Activated T-helper 1 cell treated with anti-CD3 and anti-CD28 coated beads, Interleukin-12 subunit alpha, Interleukin-12 subunit beta, Interleukin-2, Interleukin-4 antibody, amounts not matched to agents 30 ng/mL and 10 ng/mL and 1 ng/mL, durations not matched to agents 14 hours and 24 hours and 36 hours (primary cell): ENCODE measurements at regions not wholly inside any gene's neighbourhood (a gene's known extent, or its start where the extent isn't known, plus 50 kb on each side); places are given as distances from the start of the nearest gene placed in this dataset.

Experiments used
- DNase-seq: peaks from one replicate; pipeline ENCODE4 v3.0.0; 2021; ENCODE audit warnings: low spot score
- H3K27ac Mint-ChIP-seq: one replicate; pipeline ENCODE4 v1.8.0; 2021; ENCODE audit warnings: mild to moderate bottlenecking, mixed read lengths
- H3K27me3 Mint-ChIP-seq: one replicate; pipeline ENCODE4 v1.8.0; 2022; ENCODE audit warnings: mild to moderate bottlenecking, moderate library complexity, mixed read lengths; ENCODE audit not compliant: insufficient read depth
- H3K36me3 Mint-ChIP-seq: one replicate; pipeline ENCODE4 v1.8.0; 2021; ENCODE audit warnings: low read depth, mixed read lengths
- H3K4me1 Mint-ChIP-seq: one replicate; pipeline ENCODE4 v1.8.0; 2021; ENCODE audit warnings: low read depth, mixed read lengths
- H3K4me3 Mint-ChIP-seq: one replicate; pipeline ENCODE4 v1.8.0; 2021; ENCODE audit warnings: mild to moderate bottlenecking, moderate library complexity, mixed read lengths
- H3K9me3 Mint-ChIP-seq: one replicate; pipeline ENCODE4 v1.8.0; 2021; ENCODE audit warnings: mixed read lengths
- intact Hi-C: fragments of 100-400 bp; cut with micrococcal nuclease; formaldehyde crosslinking; loops from one replicate; pipeline ENCODE4 v1.15.1; 2024

GRCh38 chr12:105706321-105706972, 376.0 kb downstream of the C12orf75 start:
- H3K9me3 Mint-ChIP-seq: no peaks in the 10 kb centered on the region
- intact Hi-C loops: no loop called here

GRCh38 chr12:105706973-105707334, 376.5 kb downstream of the C12orf75 start:
- H3K36me3 Mint-ChIP-seq: no peaks in the 10 kb centered on the region
- no peaks in the 10 kb centered on the region for H3K9me3 Mint-ChIP-seq
- H3K27me3 Mint-ChIP-seq: no peaks in the 10 kb centered on the region
- intact Hi-C loops: no loop called here
- H3K27ac Mint-ChIP-seq: no peak overlapping the region
- H3K4me1 Mint-ChIP-seq: no peaks in the 10 kb centered on the region
- no peak for DNase-seq
- no peak overlapping the region for H3K4me3 Mint-ChIP-seq

More at GRCh38 chr12:105706321-105706972, 376.0 kb downstream of the C12orf75 start:
- no peaks in the 10 kb centered on the region for H3K4me1 Mint-ChIP-seq
- no peak overlapping the region for H3K4me3 Mint-ChIP-seq
- no peaks in the 10 kb centered on the region for H3K27me3 Mint-ChIP-seq
- DNase-seq: no peak
- no peaks in the 10 kb centered on the region for H3K36me3 Mint-ChIP-seq
- H3K27ac Mint-ChIP-seq: no peak overlapping the region

- Mint-ChIP-seq H3K9me3 (no peaks in the 10 kb centered on the region), H3K4me1 (no peaks in the 10 kb centered on the region), H3K27ac (no peak overlapping the region), H3K4me3 (no peak overlapping the region), H3K27me3 (peaks cover 6% of the 10 kb centered on the region), H3K36me3 (no peaks in the 10 kb centered on the region)
- DNase-seq: no peak
- intact Hi-C loops: no loop called here
Observed at GRCh38 chr12:105713606-105714305, 383.3 kb downstream of the C12orf75 start.

- peaks cover 6% of the 10 kb centered on the region for H3K27me3 Mint-ChIP-seq
- intact Hi-C loops: no loop called here
- no peaks in the 10 kb centered on the region for H3K36me3 Mint-ChIP-seq
- H3K4me3 Mint-ChIP-seq: no peak overlapping the region
- H3K4me1 Mint-ChIP-seq: no peaks in the 10 kb centered on the region
- no peak for DNase-seq
- no peak overlapping the region for H3K27ac Mint-ChIP-seq
- H3K9me3 Mint-ChIP-seq: no peaks in the 10 kb centered on the region
Observed at GRCh38 chr12:105716621-105717020, 386.1 kb downstream of the C12orf75 start.

- Mint-ChIP-seq H3K36me3 (no peaks in the 10 kb centered on the region), H3K4me1 (no peaks in the 10 kb centered on the region), H3K27me3 (peaks cover 2% of the 10 kb centered on the region), H3K9me3 (no peaks in the 10 kb centered on the region), H3K27ac (no peak overlapping the region), H3K4me3 (no peak overlapping the region)
- intact Hi-C loops: no loop called here
- DNase-seq: no peak
Observed at GRCh38 chr12:105721051-105721825, 390.7 kb downstream of the C12orf75 start.

GRCh38 chr12:105721891-105722290, 391.4 kb downstream of the C12orf75 start:
- Mint-ChIP-seq H3K4me3 (no peak overlapping the region), H3K27me3 (peaks cover 2% of the 10 kb centered on the region), H3K9me3 (no peaks in the 10 kb centered on the region), H3K27ac (no peak overlapping the region), H3K36me3 (no peaks in the 10 kb centered on the region), H3K4me1 (no peaks in the 10 kb centered on the region)
- DNase-seq: no peak
- intact Hi-C loops: no loop called here

- H3K4me3 Mint-ChIP-seq: no peak overlapping the region
- intact Hi-C loops: no loop called here
- H3K27ac Mint-ChIP-seq: no peak overlapping the region
- H3K4me1 Mint-ChIP-seq: no peaks in the 10 kb centered on the region
- no peaks in the 10 kb centered on the region for H3K36me3 Mint-ChIP-seq
- H3K9me3 Mint-ChIP-seq: no peaks in the 10 kb centered on the region
- no peak for DNase-seq
- peaks cover 2% of the 10 kb centered on the region for H3K27me3 Mint-ChIP-seq
Observed at GRCh38 chr12:105723066-105723465, 392.6 kb downstream of the C12orf75 start.

GRCh38 chr12:105723494-105723893, 393.0 kb downstream of the C12orf75 start:
- intact Hi-C loops: no loop called here

GRCh38 chr12:105724641-105725040, 394.1 kb downstream of the C12orf75 start:
- no peak overlapping the region for H3K4me3 Mint-ChIP-seq
- no peak overlapping the region for H3K27ac Mint-ChIP-seq
- no peak for DNase-seq
- no peaks in the 10 kb centered on the region for H3K9me3 Mint-ChIP-seq
- peaks cover 3% of the 10 kb centered on the region for H3K27me3 Mint-ChIP-seq
- intact Hi-C loops: no loop called here
- no peaks in the 10 kb centered on the region for H3K4me1 Mint-ChIP-seq
- H3K36me3 Mint-ChIP-seq: no peaks in the 10 kb centered on the region

More at GRCh38 chr12:105723494-105723893, 393.0 kb downstream of the C12orf75 start:
- no peak for DNase-seq
- no peaks in the 10 kb centered on the region for H3K36me3 Mint-ChIP-seq
- no peak overlapping the region for H3K27ac Mint-ChIP-seq
- H3K4me3 Mint-ChIP-seq: no peak overlapping the region
- H3K9me3 Mint-ChIP-seq: no peaks in the 10 kb centered on the region
- H3K4me1 Mint-ChIP-seq: no peaks in the 10 kb centered on the region
- H3K27me3 Mint-ChIP-seq: peaks cover 2% of the 10 kb centered on the region

- intact Hi-C loops: no loop called here
- Mint-ChIP-seq H3K27ac (no peak overlapping the region), H3K27me3 (peaks cover 3% of the 10 kb centered on the region), H3K36me3 (no peaks in the 10 kb centered on the region), H3K9me3 (no peaks in the 10 kb centered on the region), H3K4me1 (no peaks in the 10 kb centered on the region), H3K4me3 (no peak overlapping the region)
- DNase-seq: no peak
Observed at GRCh38 chr12:105725054-105725453, 394.6 kb downstream of the C12orf75 start.

GRCh38 chr12:105729181-105729771, 398.8 kb downstream of the C12orf75 start:
- intact Hi-C loops: no loop called here
- Mint-ChIP-seq H3K9me3 (no peaks in the 10 kb centered on the region), H3K4me3 (no peak overlapping the region), H3K4me1 (no peaks in the 10 kb centered on the region), H3K27ac (no peak overlapping the region), H3K36me3 (no peaks in the 10 kb centered on the region), H3K27me3 (peaks cover 5% of the 10 kb centered on the region)
- DNase-seq: no peak

GRCh38 chr12:105729926-105730325, 399.4 kb downstream of the C12orf75 start:
- Mint-ChIP-seq H3K27me3 (peaks cover 4% of the 10 kb centered on the region), H3K4me1 (no peaks in the 10 kb centered on the region), H3K9me3 (no peaks in the 10 kb centered on the region), H3K36me3 (no peaks in the 10 kb centered on the region), H3K4me3 (no peak overlapping the region), H3K27ac (no peak overlapping the region)
- no peak for DNase-seq
- intact Hi-C loops: no loop called here

- Mint-ChIP-seq H3K9me3 (no peaks in the 10 kb centered on the region), H3K27ac (no peak overlapping the region), H3K4me1 (no peaks in the 10 kb centered on the region), H3K27me3 (peaks cover 3% of the 10 kb centered on the region), H3K4me3 (no peak overlapping the region), H3K36me3 (no peaks in the 10 kb centered on the region)
- intact Hi-C loops: no loop called here
- no peak for DNase-seq
Observed at GRCh38 chr12:105733579-105733978, 403.1 kb downstream of the C12orf75 start.
